ENCODE measurements at regions not wholly inside any gene's neighbourhood (a gene's known extent, or its start where the extent isn't known, plus 50 kb on each side); places are given as distances from the start of the nearest gene placed in this dataset.

- TF ChIP-seq ZMAT3 (CRISPR knock-in tag; conservative IDR thresholded peaks at IDR 0.05) (peak; percentile 70; the same call in 1 of the 2 replicates), KDM5B (CRISPR knock-in tag; IDR thresholded peaks at IDR 0.05; ENCODE audit: borderline replicate concordance) (peak; percentile 55; the same call in 1 of the 2 replicates), ZNF367 (CRISPR knock-in tag; IDR thresholded peaks at IDR 0.05; ENCODE audit: borderline replicate concordance) (no peak), CHD2 (IDR thresholded peaks at IDR 0.05; ENCODE audit: low read depth, low read length) (no peak), ZNF563 (CRISPR knock-in tag; IDR thresholded peaks at IDR 0.05) (0 out of 2 replicates have a peak, but pooled peaks have one; percentile 37), NFIB (CRISPR knock-in tag; IDR thresholded peaks at IDR 0.05; ENCODE audit: borderline replicate concordance) (no peak), RFXAP (CRISPR knock-in tag; IDR thresholded peaks at IDR 0.05; ENCODE audit: borderline replicate concordance) (no peak), GATAD1 (CRISPR knock-in tag; IDR thresholded peaks at IDR 0.05) (no peak; the same call in 1 of the 2 replicates), SMARCE1 (IDR thresholded peaks at IDR 0.05; ENCODE audit: borderline replicate concordance) (no peak), MIXL1 (CRISPR knock-in tag; IDR thresholded peaks at IDR 0.05) (no peak), ZNF768 (CRISPR knock-in tag; IDR thresholded peaks at IDR 0.05) (peak; percentile 64; the same call in 1 of the 2 replicates), ZNF800 (CRISPR knock-in tag; IDR thresholded peaks at IDR 0.05) (no peak), AGO2 (optimal IDR thresholded peaks at IDR 0.05; ENCODE audit: low read depth, low read length) (no peak), SYNCRIP (IDR thresholded peaks at IDR 0.05; ENCODE audit: insufficient read depth, low read depth, low read length) (no peak), MXI1 (IDR thresholded peaks at IDR 0.05; ENCODE audit: borderline replicate concordance, low read depth, low read length) (0 out of 3 replicates have a peak, but pooled peaks have one; percentile 18), RNF2 (conservative IDR thresholded peaks at IDR 0.05; ENCODE audit: low read depth) (no peak), LBX2 (CRISPR knock-in tag; IDR thresholded peaks at IDR 0.05; ENCODE audit: borderline replicate concordance) (0 out of 2 replicates have a peak, but pooled peaks have one; percentile 69), NR2C2 (CRISPR knock-in tag; IDR thresholded peaks at IDR 0.05; ENCODE audit: borderline replicate concordance) (no peak), ZNF383 (CRISPR knock-in tag; IDR thresholded peaks at IDR 0.05; ENCODE audit: borderline replicate concordance) (no peak), AHDC1 (CRISPR knock-in tag; IDR thresholded peaks at IDR 0.05; ENCODE audit: borderline replicate concordance) (no peak), FOSL2 (CRISPR knock-in tag; IDR thresholded peaks at IDR 0.05) (peak; percentile 83), ZNF709 (CRISPR knock-in tag; IDR thresholded peaks at IDR 0.05) (peak; percentile 75; the same call in 1 of the 2 replicates), NR3C1 (CRISPR knock-in tag; IDR thresholded peaks at IDR 0.05) (no peak)
Measured at GRCh38 chr16:85162478-85163277, 50.4 kb upstream of the CIBAR2 start (continued).
